ENCODE measurements at regions not wholly inside any gene's neighbourhood (a gene's known extent, or its start where the extent isn't known, plus 50 kb on each side); places are given as distances from the start of the nearest gene placed in this dataset.

GRCh38 chr17:68812876-68813584 is 142.2 kb downstream of the ABCA8 start:
- DNase-seq (ENCODE audit: low spot score), result no peak

GRCh38 chr17:68809148-68809547 is 146.0 kb downstream of the ABCA8 start:
- DNase-seq (ENCODE audit: low spot score), result no peak

GRCh38 chr17:68807998-68808772 is 147.0 kb downstream of the ABCA8 start:
- DNase-seq (ENCODE audit: low spot score), result no peak

- no peak for DNase-seq (ENCODE audit: low spot score)
Measured at GRCh38 chr17:68805609-68806008, 149.6 kb downstream of the ABCA8 start.

- no peak for DNase-seq (ENCODE audit: low spot score)
Measured at GRCh38 chr17:68804777-68805520, 150.2 kb downstream of the ABCA8 start.

- no peak for DNase-seq (ENCODE audit: low spot score)
Measured at GRCh38 chr17:68803164-68803929, 151.8 kb downstream of the ABCA8 start.

- DNase-seq (ENCODE audit: low spot score), result no peak
Measured at GRCh38 chr17:68801335-68802247, 153.6 kb downstream of the ABCA8 start.

- DNase-seq (ENCODE audit: low spot score), result no peak
Measured at GRCh38 chr17:68800751-68801150, 154.4 kb downstream of the ABCA8 start.

- DNase-seq (ENCODE audit: low spot score), result no peak
Measured at GRCh38 chr17:68794636-68795434, 160.4 kb downstream of the ABCA8 start.

GRCh38 chr17:68792873-68793272 is 162.3 kb downstream of the ABCA8 start:
- no peak for DNase-seq (ENCODE audit: low spot score)

- DNase-seq (ENCODE audit: low spot score), result no peak
Measured at GRCh38 chr17:68792042-68792685, 163.0 kb downstream of the ABCA8 start.

GRCh38 chr17:68790931-68791330 is 164.3 kb downstream of the ABCA8 start:
- no peak for DNase-seq (ENCODE audit: low spot score)

GRCh38 chr17:68790492-68790891 is 164.7 kb downstream of the ABCA8 start:
- DNase-seq (ENCODE audit: low spot score), result no peak

- DNase-seq (ENCODE audit: low spot score), result no peak
Measured at GRCh38 chr17:68789203-68789962, 165.8 kb downstream of the ABCA8 start.

- no peak for DNase-seq (ENCODE audit: low spot score)
Measured at GRCh38 chr17:68785565-68786486, 169.4 kb downstream of the ABCA8 start.

GRCh38 chr17:68784431-68784830 is 170.8 kb downstream of the ABCA8 start:
- DNase-seq (ENCODE audit: low spot score), result no peak

GRCh38 chr17:68783861-68784260 is 171.3 kb downstream of the ABCA8 start:
- no peak for DNase-seq (ENCODE audit: low spot score)

- no peak for DNase-seq (ENCODE audit: low spot score)
Measured at GRCh38 chr17:68782789-68783188, 172.4 kb downstream of the ABCA8 start.
